ENCODE measurements at regions not wholly inside any gene's neighbourhood (a gene's known extent, or its start where the extent isn't known, plus 50 kb on each side); places are given as distances from the start of the nearest gene placed in this dataset.

DNA sequence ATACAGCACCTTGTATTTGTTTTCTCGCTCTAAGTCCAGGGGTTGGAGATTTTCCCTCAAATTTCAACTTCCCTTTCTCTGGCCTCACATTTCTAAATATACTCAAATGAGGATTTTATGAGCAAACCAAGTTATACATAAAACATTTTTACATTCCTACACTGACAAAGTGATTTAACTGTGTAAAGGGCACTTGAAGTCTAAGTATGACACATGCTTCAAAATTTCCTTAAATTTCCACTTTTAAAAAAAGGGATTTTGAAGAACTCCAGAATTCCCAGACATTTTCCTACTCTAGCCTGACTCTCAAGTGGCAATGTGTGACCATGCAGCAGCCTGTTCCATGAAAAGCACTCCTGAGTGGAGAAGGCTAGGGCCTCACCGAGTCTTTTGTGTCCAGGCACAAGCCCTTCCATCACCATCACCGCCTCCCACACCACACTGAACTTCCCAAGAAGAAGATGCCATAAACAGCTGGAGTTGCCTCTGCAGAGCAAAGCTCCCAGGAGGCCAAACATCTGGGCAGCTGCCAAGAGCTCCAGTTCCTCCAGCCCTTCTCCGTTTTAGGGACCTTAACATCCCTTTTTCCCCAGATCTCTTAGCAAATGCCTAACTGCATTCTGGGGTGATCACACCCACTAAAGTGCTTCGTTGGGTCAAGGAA, 68.9 kb downstream of the NCR2 start:
- Histone ChIP-seq H3K4me3 (ENCODE audit: low read length) (no peak overlapping the region), H3K27me3 (ENCODE audit: insufficient read depth, low read length) (peaks cover 64% of the 10 kb centered on the region), H3K36me3 (ENCODE audit: insufficient read depth, low read length) (no peaks in the 10 kb centered on the region), H3K9me3 (ENCODE audit: low read length) (peaks cover 1% of the 10 kb centered on the region), H3K4me1 (ENCODE audit: insufficient read depth, low read length) (no peaks in the 10 kb centered on the region), H2AFZ (ENCODE audit: low read depth, low read length) (no peak overlapping the region)

DNA sequence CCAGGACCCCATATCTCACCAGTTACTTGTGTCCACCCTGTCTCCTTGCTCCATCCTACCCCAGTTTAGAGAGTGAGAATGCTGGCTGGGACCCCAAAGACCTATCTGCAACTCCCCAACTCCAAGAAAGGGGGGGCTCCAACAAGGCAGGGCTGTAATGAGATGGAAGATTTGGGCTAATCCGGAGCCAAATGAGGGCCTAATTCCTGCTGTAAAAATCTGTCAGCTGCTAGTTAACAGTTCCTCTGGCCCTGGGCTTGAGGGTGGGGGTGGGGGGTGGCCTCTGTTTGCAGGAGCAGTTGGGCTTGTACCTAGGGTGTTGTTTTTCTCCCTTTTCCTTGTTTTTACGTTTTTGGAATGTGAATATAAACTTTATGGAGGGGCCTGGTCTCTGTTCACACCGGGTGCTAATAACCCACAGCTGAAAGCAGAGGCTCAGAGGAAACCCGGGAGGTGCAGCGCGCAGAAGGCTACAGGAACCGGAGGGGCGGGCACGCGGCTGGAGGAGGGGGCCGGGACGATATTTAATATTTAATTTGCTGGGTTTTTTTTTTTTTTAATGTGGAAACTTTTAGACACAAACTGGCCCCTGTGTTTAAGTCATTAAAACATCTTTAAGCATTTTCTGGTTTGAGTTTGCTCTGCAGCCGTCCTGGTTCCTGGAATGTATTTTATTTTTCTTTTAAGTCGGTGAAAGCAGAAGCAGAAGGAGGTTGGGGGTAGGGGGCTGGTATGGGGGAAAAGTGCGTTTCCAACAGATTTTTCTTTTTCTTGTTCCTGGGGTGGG, 70.7 kb downstream of the NCR2 start:
- Histone ChIP-seq H3K4me1 (ENCODE audit: insufficient read depth, low read length) (no peaks in the 10 kb centered on the region), H3K4me3 (ENCODE audit: low read length) (no peak overlapping the region), H3K9me3 (ENCODE audit: low read length) (peaks cover 1% of the 10 kb centered on the region), H3K36me3 (ENCODE audit: insufficient read depth, low read length) (no peaks in the 10 kb centered on the region), H3K27me3 (ENCODE audit: insufficient read depth, low read length) (peaks cover 82% of the 10 kb centered on the region), H2AFZ (ENCODE audit: low read depth, low read length) (no peak overlapping the region)

DNA sequence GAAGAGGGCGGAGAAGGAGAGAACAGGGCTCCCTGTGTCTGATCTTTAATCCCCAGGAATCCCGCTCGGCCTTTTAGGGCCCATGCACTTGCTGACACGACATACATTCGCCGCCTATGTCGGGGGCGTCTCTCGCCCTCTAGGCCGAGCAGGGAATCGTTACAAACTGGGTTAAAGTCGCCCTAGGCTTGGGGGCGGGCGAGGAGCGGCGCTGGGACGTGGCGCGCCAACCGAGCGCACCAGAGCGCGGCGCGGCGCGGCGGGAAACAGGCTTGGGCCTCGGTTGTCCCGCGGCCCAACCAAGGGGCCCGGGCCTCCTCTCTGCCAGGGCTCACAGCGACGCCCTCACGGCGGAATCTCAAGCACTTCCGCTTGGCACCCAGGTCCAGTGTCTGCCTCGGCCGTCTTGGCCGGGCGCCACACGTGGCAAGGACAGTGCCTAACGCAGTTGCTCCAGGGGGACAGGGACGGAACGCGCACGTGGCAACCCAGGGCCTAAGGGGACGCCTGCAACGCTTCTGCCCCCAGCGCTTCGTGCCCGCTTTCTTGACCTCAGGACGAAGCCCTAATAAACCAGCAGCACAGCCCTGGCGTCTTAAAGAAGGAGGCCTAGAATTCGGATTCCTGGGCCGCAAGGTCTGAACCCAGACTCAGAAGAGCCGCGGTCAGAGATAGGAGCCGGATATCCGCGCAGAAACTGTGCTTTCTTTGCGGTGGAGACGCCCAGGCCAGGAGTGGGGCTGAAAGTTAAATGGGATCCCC, 71.5 kb downstream of the NCR2 start:
- H3K4me1 ChIP-seq (ENCODE audit: insufficient read depth, low read length): no peaks in the 10 kb centered on the region
- peaks cover 1% of the 10 kb centered on the region for H3K9me3 ChIP-seq (ENCODE audit: low read length)
- no peak overlapping the region for H2AFZ ChIP-seq (ENCODE audit: low read depth, low read length)
- no peaks in the 10 kb centered on the region for H3K36me3 ChIP-seq (ENCODE audit: insufficient read depth, low read length)
- H3K27me3 ChIP-seq (ENCODE audit: insufficient read depth, low read length): peaks cover 88% of the 10 kb centered on the region
- no peak overlapping the region for H3K4me3 ChIP-seq (ENCODE audit: low read length)

DNA sequence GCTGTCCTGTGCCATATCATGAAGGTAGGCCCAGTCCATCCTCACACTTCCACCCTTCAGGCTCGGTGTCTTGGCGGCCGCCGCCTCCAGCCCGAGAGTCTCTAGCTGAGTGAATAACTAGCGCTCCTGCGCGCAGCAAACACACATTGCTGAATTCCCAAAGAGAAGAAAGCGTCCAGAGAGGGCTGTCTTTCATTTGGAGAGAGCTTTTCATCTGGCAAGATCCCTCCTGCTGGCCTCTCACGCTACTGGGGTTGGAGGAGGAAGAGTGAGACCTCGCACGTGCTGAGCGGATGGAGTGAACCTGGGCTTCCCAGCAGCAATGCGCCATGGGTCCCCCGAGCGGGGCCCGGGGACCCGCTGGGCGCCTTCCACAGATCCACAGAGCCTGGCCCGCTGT, 73.2 kb downstream of the NCR2 start:
- Histone ChIP-seq H3K4me1 (ENCODE audit: insufficient read depth, low read length) (no peaks in the 10 kb centered on the region), H3K4me3 (ENCODE audit: low read length) (no peak overlapping the region), H3K27me3 (ENCODE audit: insufficient read depth, low read length) (peaks cover 93% of the 10 kb centered on the region), H3K36me3 (ENCODE audit: insufficient read depth, low read length) (no peaks in the 10 kb centered on the region), H3K9me3 (ENCODE audit: low read length) (peaks cover 1% of the 10 kb centered on the region), H2AFZ (ENCODE audit: low read depth, low read length) (no peak overlapping the region)

DNA sequence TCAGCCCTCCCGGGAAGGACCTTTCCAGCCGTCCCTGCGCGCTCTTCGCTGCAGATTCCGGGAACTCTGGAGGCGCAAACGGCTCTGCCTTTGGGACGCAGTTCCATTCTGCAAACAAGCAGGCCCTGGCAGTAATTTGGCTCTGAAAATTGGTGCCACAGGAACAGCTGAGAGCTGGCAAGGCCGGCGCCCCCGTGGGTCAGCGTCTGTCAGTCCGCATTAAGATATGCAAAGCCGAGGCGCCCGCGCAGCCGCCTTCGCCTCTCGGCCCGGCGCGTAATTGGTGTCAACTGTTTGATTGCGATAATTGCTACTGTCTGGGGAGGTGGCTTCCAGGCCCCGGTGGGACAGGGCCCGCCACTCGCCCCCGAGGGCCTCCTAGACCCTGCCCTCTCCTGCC, 73.6 kb downstream of the NCR2 start:
- H3K36me3 ChIP-seq (ENCODE audit: insufficient read depth, low read length): no peaks in the 10 kb centered on the region
- no peaks in the 10 kb centered on the region for H3K4me1 ChIP-seq (ENCODE audit: insufficient read depth, low read length)
- H3K9me3 ChIP-seq (ENCODE audit: low read length): peaks cover 1% of the 10 kb centered on the region
- H2AFZ ChIP-seq (ENCODE audit: low read depth, low read length): no peak overlapping the region
- H3K4me3 ChIP-seq (ENCODE audit: low read length): no peak overlapping the region
- peaks cover 96% of the 10 kb centered on the region for H3K27me3 ChIP-seq (ENCODE audit: insufficient read depth, low read length)

DNA sequence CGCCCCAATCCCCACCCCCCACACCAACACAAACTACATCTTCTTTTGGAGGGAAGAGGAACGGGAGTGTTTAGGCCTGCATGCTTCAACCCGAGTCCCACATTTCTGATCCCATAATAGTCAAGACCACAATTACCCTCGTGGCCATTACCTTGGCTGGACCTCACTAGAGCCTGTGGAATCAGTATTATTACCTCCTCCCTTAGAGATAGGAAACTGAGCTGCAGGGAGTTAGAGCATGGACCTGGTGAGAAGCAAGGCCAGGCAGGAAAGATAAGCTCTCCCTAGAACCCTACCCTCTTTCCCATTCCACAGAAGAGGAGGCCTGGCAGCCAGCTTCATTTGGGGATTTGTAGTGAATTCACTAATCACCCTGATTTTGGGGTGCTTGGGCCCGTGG, 74.1 kb downstream of the NCR2 start:
- Histone ChIP-seq H3K9me3 (ENCODE audit: low read length) (peaks cover under 1% of the 10 kb centered on the region), H3K4me3 (ENCODE audit: low read length) (no peak overlapping the region)

DNA sequence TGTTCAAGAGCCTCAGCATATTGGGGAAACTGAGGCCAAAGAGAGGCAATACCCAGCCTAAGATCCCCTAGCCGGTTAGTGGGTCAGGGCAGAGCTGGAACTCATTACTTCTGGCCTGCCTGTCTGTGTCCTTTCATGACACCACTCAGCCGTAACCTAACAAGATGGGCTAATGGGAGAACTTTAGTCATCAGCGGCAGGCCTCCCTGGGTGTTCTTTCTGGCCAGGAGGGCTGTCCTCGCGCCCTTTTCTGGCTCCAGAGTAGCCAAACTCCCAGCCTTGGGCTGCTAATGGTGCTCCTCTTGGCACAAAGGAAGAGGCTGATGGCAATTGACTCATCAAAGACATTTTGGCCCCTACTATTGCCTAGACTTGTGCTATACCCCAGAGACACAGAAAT, 76.6 kb downstream of the NCR2 start:
- Histone ChIP-seq H3K4me3 (ENCODE audit: low read length) (no peak overlapping the region), H2AFZ (ENCODE audit: low read depth, low read length) (no peak overlapping the region), H3K9me3 (ENCODE audit: low read length) (no peaks in the 10 kb centered on the region), H3K27me3 (ENCODE audit: insufficient read depth, low read length) (peaks cover 97% of the 10 kb centered on the region), H3K4me1 (ENCODE audit: insufficient read depth, low read length) (no peaks in the 10 kb centered on the region), H3K36me3 (ENCODE audit: insufficient read depth, low read length) (no peaks in the 10 kb centered on the region)

More for the DNA sequence above, 74.1 kb downstream of the NCR2 start:
- Histone ChIP-seq H3K4me1 (ENCODE audit: insufficient read depth, low read length) (no peaks in the 10 kb centered on the region), H3K27me3 (ENCODE audit: insufficient read depth, low read length) (peaks cover 96% of the 10 kb centered on the region), H3K36me3 (ENCODE audit: insufficient read depth, low read length) (no peaks in the 10 kb centered on the region), H2AFZ (ENCODE audit: low read depth, low read length) (no peak overlapping the region)

DNA sequence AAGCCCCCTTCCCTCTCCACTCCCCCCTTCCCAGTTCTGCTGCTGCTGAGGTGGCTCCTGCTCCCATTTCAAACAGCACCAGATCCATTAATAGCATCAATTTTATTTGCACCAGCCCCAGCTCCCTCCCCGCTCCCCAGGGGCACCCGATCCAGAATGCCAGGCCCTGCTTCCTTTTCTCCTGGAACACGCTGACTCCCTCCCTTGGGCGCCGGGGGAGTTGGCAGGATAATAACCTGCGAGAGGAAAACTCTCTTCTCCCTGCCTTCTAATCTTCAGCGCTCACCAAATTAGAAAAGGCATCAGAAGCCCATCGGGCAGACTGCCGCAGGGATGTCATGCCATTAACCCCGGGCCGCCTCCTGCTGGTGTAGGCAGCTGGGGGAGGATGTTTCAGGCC, 77.8 kb downstream of the NCR2 start:
- Histone ChIP-seq H3K4me3 (ENCODE audit: low read length) (no peak overlapping the region), H3K4me1 (ENCODE audit: insufficient read depth, low read length) (no peaks in the 10 kb centered on the region), H3K36me3 (ENCODE audit: insufficient read depth, low read length) (no peaks in the 10 kb centered on the region), H3K9me3 (ENCODE audit: low read length) (no peaks in the 10 kb centered on the region), H2AFZ (ENCODE audit: low read depth, low read length) (no peak overlapping the region), H3K27me3 (ENCODE audit: insufficient read depth, low read length) (peaks cover 97% of the 10 kb centered on the region)

DNA sequence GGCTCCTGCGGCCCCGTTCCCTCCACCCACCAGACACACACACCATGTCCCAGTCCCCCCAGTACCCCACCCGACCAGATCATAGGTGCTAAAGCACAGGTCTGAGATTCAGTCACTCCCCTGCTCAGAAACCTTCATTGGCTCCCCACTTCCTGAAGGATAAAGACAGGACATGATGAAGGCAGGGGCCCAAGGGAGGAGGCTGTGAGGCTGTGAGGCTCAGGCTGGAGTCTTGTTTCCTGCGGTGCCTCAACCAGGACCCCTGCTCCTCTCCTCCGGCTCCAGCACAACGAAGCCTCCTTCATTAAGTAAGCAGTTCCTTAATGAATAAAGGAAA, 81.1 kb downstream of the NCR2 start:
- H3K4me3 ChIP-seq (ENCODE audit: low read length): no peak overlapping the region
- H3K4me1 ChIP-seq (ENCODE audit: insufficient read depth, low read length): no peaks in the 10 kb centered on the region
- no peaks in the 10 kb centered on the region for H3K36me3 ChIP-seq (ENCODE audit: insufficient read depth, low read length)
- peaks cover 91% of the 10 kb centered on the region for H3K27me3 ChIP-seq (ENCODE audit: insufficient read depth, low read length)
- no peaks in the 10 kb centered on the region for H3K9me3 ChIP-seq (ENCODE audit: low read length)
- no peak overlapping the region for H2AFZ ChIP-seq (ENCODE audit: low read depth, low read length)

DNA sequence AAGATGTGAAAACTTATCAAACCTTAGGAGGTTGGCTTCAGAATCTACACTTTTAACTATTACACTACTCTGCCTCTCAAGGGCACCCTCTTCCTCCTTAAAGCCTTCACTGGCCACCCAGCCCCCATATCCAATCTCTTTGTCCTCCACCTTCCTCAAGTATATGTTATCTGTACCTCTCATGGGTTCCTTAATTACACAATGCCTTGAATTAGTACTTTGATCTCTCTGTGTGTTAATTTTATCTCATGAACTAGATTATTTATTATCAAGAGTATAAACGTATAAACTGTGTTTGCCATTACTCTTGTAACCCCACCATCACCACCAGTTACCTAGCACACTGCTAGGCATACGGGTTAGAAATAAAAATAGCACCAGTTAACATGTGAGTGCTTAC, 83.3 kb downstream of the NCR2 start:
- Histone ChIP-seq H3K4me3 (ENCODE audit: low read length) (no peak overlapping the region), H3K36me3 (ENCODE audit: insufficient read depth, low read length) (no peaks in the 10 kb centered on the region), H3K27me3 (ENCODE audit: insufficient read depth, low read length) (peaks cover 83% of the 10 kb centered on the region), H2AFZ (ENCODE audit: low read depth, low read length) (no peak overlapping the region), H3K4me1 (ENCODE audit: insufficient read depth, low read length) (no peaks in the 10 kb centered on the region), H3K9me3 (ENCODE audit: low read length) (no peaks in the 10 kb centered on the region)

DNA sequence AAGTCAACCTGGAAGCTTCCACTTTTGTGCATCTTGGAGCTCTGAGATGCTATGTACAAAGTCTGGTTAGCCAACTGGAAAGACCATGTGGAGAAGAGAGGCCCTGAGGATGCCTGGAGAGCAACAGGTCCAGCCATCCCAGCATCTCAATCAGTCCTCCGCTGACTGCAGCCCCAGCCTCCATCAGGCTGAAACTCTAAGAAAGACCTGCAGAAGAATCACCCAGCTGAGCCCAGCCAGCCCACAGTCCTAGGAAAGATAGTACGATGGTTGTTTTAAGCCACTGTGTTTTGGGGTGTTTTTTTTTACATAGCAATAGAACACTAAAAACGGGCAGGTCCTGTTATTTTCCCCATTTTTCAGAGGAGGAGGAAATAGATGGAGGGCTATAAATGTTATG, 84.0 kb downstream of the NCR2 start:
- Histone ChIP-seq H3K4me1 (ENCODE audit: insufficient read depth, low read length) (no peaks in the 10 kb centered on the region), H2AFZ (ENCODE audit: low read depth, low read length) (no peak overlapping the region), H3K27me3 (ENCODE audit: insufficient read depth, low read length) (peaks cover 77% of the 10 kb centered on the region), H3K36me3 (ENCODE audit: insufficient read depth, low read length) (no peaks in the 10 kb centered on the region), H3K4me3 (ENCODE audit: low read length) (no peak overlapping the region), H3K9me3 (ENCODE audit: low read length) (no peaks in the 10 kb centered on the region)

DNA sequence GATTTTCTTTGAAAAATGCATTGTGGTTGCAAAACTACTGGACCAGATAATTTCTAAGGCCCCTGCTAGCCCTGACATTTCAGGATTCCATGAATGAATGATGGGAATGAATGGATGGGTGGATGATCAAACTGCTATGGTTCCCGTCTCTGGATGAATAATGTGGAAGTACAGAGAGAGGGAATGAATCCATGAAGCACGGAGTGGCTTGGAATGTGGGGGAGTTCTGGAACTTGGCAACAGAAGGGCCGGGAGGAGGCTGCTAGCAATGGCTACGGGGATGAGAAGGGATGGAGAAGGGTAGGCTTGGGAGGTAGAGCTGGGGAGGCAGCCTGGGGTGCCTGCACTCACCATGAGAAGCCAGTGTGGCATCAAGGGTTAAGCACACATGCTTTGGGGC, 84.8 kb downstream of the NCR2 start:
- Histone ChIP-seq H3K27me3 (ENCODE audit: insufficient read depth, low read length) (peaks cover 70% of the 10 kb centered on the region), H3K4me3 (ENCODE audit: low read length) (no peak overlapping the region), H3K36me3 (ENCODE audit: insufficient read depth, low read length) (no peaks in the 10 kb centered on the region), H3K9me3 (ENCODE audit: low read length) (no peaks in the 10 kb centered on the region), H3K4me1 (ENCODE audit: insufficient read depth, low read length) (no peaks in the 10 kb centered on the region), H2AFZ (ENCODE audit: low read depth, low read length) (no peak overlapping the region)

DNA sequence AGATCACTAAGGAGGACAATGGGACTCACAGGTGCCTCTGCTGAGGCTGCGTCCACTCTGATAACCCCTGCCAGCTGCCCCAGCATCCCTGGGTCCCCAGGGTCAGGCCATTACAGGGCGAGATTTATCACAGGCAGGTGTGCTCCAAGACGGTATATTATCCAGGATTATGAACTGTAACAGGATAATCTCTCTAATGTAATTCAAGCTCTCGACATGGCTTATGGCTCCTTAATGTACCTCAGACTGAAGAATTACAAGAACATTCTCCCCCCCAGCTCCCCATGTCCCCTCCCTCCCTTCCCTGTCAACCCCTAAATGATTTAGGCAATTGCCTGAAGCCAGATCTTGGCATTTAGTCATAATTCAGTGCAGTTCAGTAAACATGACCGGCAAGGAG, 86.8 kb downstream of the NCR2 start:
- no peak overlapping the region for H2AFZ ChIP-seq (ENCODE audit: low read depth, low read length)
- no peaks in the 10 kb centered on the region for H3K36me3 ChIP-seq (ENCODE audit: insufficient read depth, low read length)
- H3K27me3 ChIP-seq (ENCODE audit: insufficient read depth, low read length): peaks cover 70% of the 10 kb centered on the region
- H3K4me3 ChIP-seq (ENCODE audit: low read length): no peak overlapping the region
- no peaks in the 10 kb centered on the region for H3K4me1 ChIP-seq (ENCODE audit: insufficient read depth, low read length)
- H3K9me3 ChIP-seq (ENCODE audit: low read length): no peaks in the 10 kb centered on the region

Data from neuron (in vitro differentiated cells).